IMR-90 (cell line): ENCODE measurements at regions not wholly inside any gene's neighbourhood (a gene's known extent, or its start where the extent isn't known, plus 50 kb on each side); places are given as distances from the start of the nearest gene placed in this dataset.

Source experiments
- ATAC-seq: fragments of 200-7000 bp; cut with Tn5 transposase; 2 replicates; pipeline ENCODE4 v1.9.1; 2020; ENCODE audit warnings: low read depth, mild to moderate bottlenecking, moderate library complexity
- BruUV-seq: library from RNA; stranded (reverse); fragments of 400-500 nt; replicated peaks from 2 replicates; lab custom pipeline; 2021; lab: Mats Ljungman, UMichigan
- CTCF ChIA-PET: fragments of 300-600 bp; formaldehyde crosslinking; extraction: SDS; loops from one replicate; lab custom pipeline; 2021; ENCODE audit warnings: antibody characterized with exemption; lab: Yijun Ruan, JAX
- POLR2A ChIA-PET: fragments of 300-600 bp; sonication (Branson Sonifier 250); formaldehyde crosslinking; loops from one replicate; lab custom pipeline; 2022; ENCODE audit warnings: antibody characterized with exemption; ENCODE audit not compliant: unreplicated experiment; lab: Charles Lee
- DNase-seq: peaks from one replicate; pipeline ENCODE4 v3.0.0; 2013
- H2AFZ ChIP-seq: replicated peaks from 2 replicates; pipeline ENCODE3; 2013; ENCODE audit warnings: low read length, mild to moderate bottlenecking; ENCODE audit not compliant: poor library complexity
- H2AK5ac ChIP-seq: 2 replicates; pipeline ENCODE4 v1.6.1; 2013; ENCODE audit warnings: low read depth, low read length, inconsistent platforms
- H2AK9ac ChIP-seq: replicated peaks from 2 replicates; pipeline ENCODE3; 2013; ENCODE audit warnings: mild to moderate bottlenecking, low read depth, low read length, moderate library complexity; ENCODE audit not compliant: poor library complexity
- H2BK120ac ChIP-seq: 2 replicates; pipeline ENCODE4 v1.6.1; 2013; ENCODE audit warnings: low read depth, low read length, inconsistent platforms
- H2BK15ac ChIP-seq: 3 replicates; pipeline ENCODE4 v1.6.1; 2013; ENCODE audit warnings: low read depth, low read length, inconsistent platforms
- H2BK20ac ChIP-seq: 2 replicates; pipeline ENCODE4 v1.6.1; 2013; ENCODE audit warnings: low read depth, mild to moderate bottlenecking, inconsistent platforms, low read length, moderate library complexity
- H2BK5ac ChIP-seq: 2 replicates; pipeline ENCODE4 v1.6.1; 2013; ENCODE audit warnings: mild to moderate bottlenecking, low read depth, low read length, inconsistent platforms; ENCODE audit not compliant: poor library complexity, severe bottlenecking
- H3K14ac ChIP-seq: replicated peaks from 2 replicates; pipeline ENCODE4 v1.6.1; 2013; ENCODE audit warnings: low read depth, low read length, inconsistent platforms
- H3K18ac ChIP-seq: 2 replicates; pipeline ENCODE4 v1.6.1; 2013; ENCODE audit warnings: low read depth, low read length, control low read depth
- H3K23ac ChIP-seq: 2 replicates; pipeline ENCODE4 v1.6.1; 2013; ENCODE audit warnings: low read depth, low read length, inconsistent platforms
- H3K27ac ChIP-seq: 2 replicates; pipeline ENCODE4 v1.5.1; 2013; ENCODE audit warnings: mild to moderate bottlenecking, control low read depth, low read length; ENCODE audit not compliant: insufficient read depth
- H3K27me3 ChIP-seq: 2 replicates; pipeline ENCODE4 v1.6.1; 2013; ENCODE audit warnings: low read length; ENCODE audit not compliant: control insufficient read depth, insufficient read depth
- H3K36me3 ChIP-seq: 2 replicates; pipeline ENCODE4 v1.6.1; 2013; ENCODE audit warnings: low read length, mixed read lengths; ENCODE audit not compliant: control insufficient read depth, insufficient read depth
- H3K4ac ChIP-seq: 2 replicates; pipeline ENCODE4 v1.6.1; 2013; ENCODE audit warnings: low read depth, low read length, inconsistent platforms
- H3K4me1 ChIP-seq: 2 replicates; pipeline ENCODE4 v1.6.1; 2013; ENCODE audit warnings: low read length, mixed read lengths; ENCODE audit not compliant: control insufficient read depth, insufficient read depth
- H3K4me2 ChIP-seq: 2 replicates; pipeline ENCODE4 v1.6.1; 2013; ENCODE audit warnings: low read depth, mild to moderate bottlenecking, control low read depth, low read length, moderate library complexity
- H3K4me3 ChIP-seq: 2 replicates; pipeline ENCODE4 v1.5.1; 2013; ENCODE audit warnings: low read depth, mild to moderate bottlenecking, control low read depth, low read length, moderate library complexity; ENCODE audit not compliant: insufficient read depth
- H3K56ac ChIP-seq: 2 replicates; pipeline ENCODE4 v1.6.1; 2013; ENCODE audit warnings: low read length, inconsistent platforms; ENCODE audit not compliant: insufficient read depth; ENCODE audit errors: extremely low read depth
- H3K79me1 ChIP-seq, 2 experiments: 2 replicates each; pipeline ENCODE4 v1.6.1; 2013; ENCODE audit warnings: low read length in 2 of 2, inconsistent platforms in 1 of 2, low read depth in 1 of 2
- H3K9ac ChIP-seq: 2 replicates; pipeline ENCODE4 v1.6.1; 2013; ENCODE audit warnings: low read depth, low read length, control low read depth
- H3K9me1 ChIP-seq: 2 replicates; pipeline ENCODE4 v1.6.1; 2013; ENCODE audit warnings: low read length, inconsistent platforms; ENCODE audit not compliant: insufficient read depth
- H3K9me3 ChIP-seq: 2 replicates; pipeline ENCODE4 v1.6.1; 2013; ENCODE audit warnings: low read length; ENCODE audit not compliant: control insufficient read depth, insufficient read depth
- H4K20me1 ChIP-seq: 2 replicates; pipeline ENCODE4 v1.6.1; 2013; ENCODE audit warnings: low read length, inconsistent platforms; ENCODE audit not compliant: insufficient read depth
- H4K5ac ChIP-seq: 2 replicates; pipeline ENCODE4 v1.6.1; 2013; ENCODE audit warnings: mild to moderate bottlenecking, low read depth, low read length, control low read depth
- H4K8ac ChIP-seq, 2 experiments: 2 replicates each; pipeline ENCODE4 v1.6.1; 2013; ENCODE audit warnings: low read depth in 2 of 2, low read length in 2 of 2, control low read depth in 1 of 2, inconsistent platforms in 1 of 2
- H4K91ac ChIP-seq: 2 replicates; pipeline ENCODE4 v1.6.1; 2013; ENCODE audit warnings: low read depth, low read length, inconsistent platforms; ENCODE audit not compliant: insufficient read depth
- BHLHE40 ChIP-seq: fragments of 150-350 bp; IDR thresholded peaks from 2 replicates; pipeline ENCODE4 v1.6.1; 2016; ENCODE audit warnings: mild to moderate bottlenecking, low read depth, low read length
- CEBPB ChIP-seq: IDR thresholded peaks from 2 replicates; pipeline ENCODE4 v1.6.1; 2012; ENCODE audit warnings: low read depth, low read length, improper control_type of control experiment
- CHD1 ChIP-seq: IDR thresholded peaks from 2 replicates; pipeline ENCODE4 v1.6.1; 2012; ENCODE audit warnings: low read depth, low read length, improper control_type of control experiment
- CTCF ChIP-seq: conservative IDR thresholded peaks from 2 replicates; pipeline ENCODE4 v1.5.1; 2012; ENCODE audit warnings: mild to moderate bottlenecking, low read depth, low read length, improper control_type of control experiment
- ELK1 ChIP-seq: fragments of 150-350 bp; IDR thresholded peaks from 2 replicates; pipeline ENCODE4 v1.6.1; 2016; ENCODE audit warnings: low read depth, mild to moderate bottlenecking, low read length, moderate library complexity, borderline replicate concordance
- FOS ChIP-seq: fragments of 150-350 bp; IDR thresholded peaks from 2 replicates; pipeline ENCODE4 v1.6.1; 2016; ENCODE audit warnings: low read depth, low read length
- MAFK ChIP-seq: IDR thresholded peaks from 2 replicates; pipeline ENCODE4 v1.6.1; 2012; ENCODE audit warnings: low read depth, low read length, improper control_type of control experiment
- MAZ ChIP-seq: IDR thresholded peaks from 2 replicates; pipeline ENCODE4 v1.6.1; 2012; ENCODE audit warnings: low read depth, mild to moderate bottlenecking, low read length, improper control_type of control experiment, moderate library complexity, borderline replicate concordance
- MXI1 ChIP-seq: IDR thresholded peaks from 2 replicates; pipeline ENCODE4 v1.6.1; 2012; ENCODE audit warnings: low read depth, mild to moderate bottlenecking, low read length, moderate library complexity, borderline replicate concordance
- NFE2L2 ChIP-seq: fragments of 150-350 bp; IDR thresholded peaks from 2 replicates; pipeline ENCODE4 v1.6.1; 2016; ENCODE audit warnings: low read depth, mild to moderate bottlenecking, low read length
- POLR2A ChIP-seq: IDR thresholded peaks from 2 replicates; pipeline ENCODE4 v1.6.1; 2012; ENCODE audit warnings: mild to moderate bottlenecking, low read depth, low read length
- RAD21 ChIP-seq: IDR thresholded peaks from 2 replicates; pipeline ENCODE4 v1.6.1; 2012; ENCODE audit warnings: low read length, improper control_type of control experiment
- RCOR1 ChIP-seq: IDR thresholded peaks from 2 replicates; pipeline ENCODE4 v1.6.1; 2012; ENCODE audit warnings: mild to moderate bottlenecking, low read length, improper control_type of control experiment; ENCODE audit not compliant: insufficient replicate concordance
- RFX5 ChIP-seq: IDR thresholded peaks from 2 replicates; pipeline ENCODE4 v1.8.0; 2012; ENCODE audit warnings: low read depth, mild to moderate bottlenecking, low read length, moderate library complexity
- SMC3 ChIP-seq: fragments of 150-350 bp; IDR thresholded peaks from 2 replicates; pipeline ENCODE4 v1.6.1; 2016; ENCODE audit warnings: low read depth, mild to moderate bottlenecking, antibody characterized with exemption, low read length, moderate library complexity
- WGBS, 2 experiments: methylation state at CpG; one replicate each; pipeline versions ENCODE4 v1.1.5 to v1.1.7; 2013; ENCODE audit warnings: missing lambda C conversion rate in 2 of 2; ENCODE audit not compliant: insufficient read length in 1 of 2; ENCODE audit errors: extremely low coverage in 2 of 2; 5-methylcytosine and 5-hydroxymethylcytosine counted together
- dilution Hi-C: fragments of 300-500 bp; cut with HindIII; formaldehyde crosslinking; loops from one replicate; pipeline ENCODE4 v1.14.3; 2018; ENCODE audit warnings: low sequenced_read_pairs; ENCODE audit not compliant: unreplicated experiment
- in situ Hi-C: fragments of 300-500 bp; cut with MboI; formaldehyde crosslinking; loops from 3 replicates; pipeline ENCODE4 v1.14.3; 2019; ENCODE audit warnings: low sequenced_read_pairs, inconsistent platforms, mixed read lengths
- intact Hi-C: fragments of 100-400 bp; cut with micrococcal nuclease; formaldehyde crosslinking; loops from 2 replicates; pipeline ENCODE4 v1.10.0; 2022
- TF ChIP-seq, protein P1 (sequence below): fragments of 150-350 bp; IDR thresholded peaks from 2 replicates; pipeline ENCODE4 v1.6.1; 2017; ENCODE audit warnings: mild to moderate bottlenecking, antibody characterized with exemption, low read length, low read depth

DNA sequence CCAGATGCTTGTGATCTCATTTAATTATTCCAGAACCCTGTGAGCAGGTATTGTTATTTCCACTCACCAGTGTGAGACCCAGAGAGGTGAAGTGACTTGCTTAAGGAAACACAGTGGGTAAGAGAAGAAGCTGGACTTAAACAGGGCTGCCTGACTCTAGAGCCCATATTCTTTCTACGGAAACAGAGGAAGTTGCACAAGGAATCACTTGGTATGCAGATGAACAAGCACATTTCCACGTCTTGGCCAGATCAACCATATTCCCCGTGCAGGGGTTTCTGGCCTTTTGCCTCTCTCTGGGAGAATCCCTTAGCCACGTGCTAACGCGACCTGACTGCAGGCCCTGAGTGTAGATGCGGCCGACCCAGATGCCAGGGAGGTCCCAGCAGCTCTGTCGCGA is 195.5 kb upstream of the ATP6AP2 start:
- Histone ChIP-seq H2AK5ac (no peak overlapping the region), H2AFZ (no peak overlapping the region), H4K5ac (no peak overlapping the region), H3K79me1 (no peaks in the 10 kb centered on the region), H4K20me1 (no peaks in the 10 kb centered on the region), H3K23ac (no peak overlapping the region), H3K56ac (no peak overlapping the region), H4K8ac (no peak overlapping the region), H2BK15ac (no peak overlapping the region), H2BK20ac (no peak overlapping the region), H3K27ac (no peak overlapping the region), H3K18ac (no peak overlapping the region), H3K27me3 (peaks cover 15% of the 10 kb centered on the region), H3K4me1 (no peaks in the 10 kb centered on the region), H3K36me3 (no peaks in the 10 kb centered on the region), H4K91ac (no peak overlapping the region), H3K9ac (no peak overlapping the region), H2AK9ac (no peak overlapping the region), H2BK120ac (no peak overlapping the region), H3K4ac (no peak overlapping the region), H3K4me2 (no peak overlapping the region), H3K9me3 (no peaks in the 10 kb centered on the region), H3K9me1 (no peaks in the 10 kb centered on the region), H3K4me3 (no peak overlapping the region), H2BK5ac (no peak overlapping the region), H3K14ac (no peak overlapping the region)
- DNase-seq (no peak), ATAC-seq (no peak)
- POLR2A ChIA-PET = no interaction called here
- dilution Hi-C loops (no loop called here), in situ Hi-C loops (no loop called here), intact Hi-C loops (no loop called here)
- BruUV-seq = no TSS peak
- CTCF ChIA-PET = no interaction called here
- no peak for TF ChIP-seq RFX5
- no peak for TF ChIP-seq ELK1
- no peak for TF ChIP-seq BHLHE40
- no peak for TF ChIP-seq CHD1
- no peak for TF ChIP-seq CEBPB
- no peak for TF ChIP-seq POLR2A
- no peak for TF ChIP-seq MXI1
- TF ChIP-seq, protein P1, sequence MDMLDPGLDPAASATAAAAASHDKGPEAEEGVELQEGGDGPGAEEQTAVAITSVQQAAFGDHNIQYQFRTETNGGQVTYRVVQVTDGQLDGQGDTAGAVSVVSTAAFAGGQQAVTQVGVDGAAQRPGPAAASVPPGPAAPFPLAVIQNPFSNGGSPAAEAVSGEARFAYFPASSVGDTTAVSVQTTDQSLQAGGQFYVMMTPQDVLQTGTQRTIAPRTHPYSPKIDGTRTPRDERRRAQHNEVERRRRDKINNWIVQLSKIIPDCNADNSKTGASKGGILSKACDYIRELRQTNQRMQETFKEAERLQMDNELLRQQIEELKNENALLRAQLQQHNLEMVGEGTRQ = no peak
- no peak for TF ChIP-seq SMC3
- TF ChIP-seq MAZ = no peak
- TF ChIP-seq CTCF = no peak
- TF ChIP-seq RCOR1 = no peak
- TF ChIP-seq MAFK = no peak
- no peak for TF ChIP-seq FOS
- TF ChIP-seq RAD21 = no peak
- no peak for TF ChIP-seq NFE2L2
- WGBS, 2 experiments = 52% methylated on average over 3 of the region's 10 CpGs; no CpG with 5 or more reads in 1 of the 2 experiments
